ENCODE measurements at regions not wholly inside any gene's neighbourhood (a gene's known extent, or its start where the extent isn't known, plus 50 kb on each side); places are given as distances from the start of the nearest gene placed in this dataset.

- Mint-ChIP-seq H3K27ac (no peak overlapping the region), H3K4me3 (no peak overlapping the region), H3K4me1 (no peaks in the 10 kb centered on the region), H3K27me3 (no peaks in the 10 kb centered on the region), H3K36me3 (no peaks in the 10 kb centered on the region), H3K9me3 (no peaks in the 10 kb centered on the region)
- POLR2A ChIA-PET: no interaction called here
- DNase-seq (no peak), ATAC-seq (ENCODE audit: low read depth) (no peak)
Observed at GRCh38 chr4:187613089-187613839, 382.3 kb upstream of the ZFP42 start.

GRCh38 chr4:187615972-187616371, 379.6 kb upstream of the ZFP42 start:
- POLR2A ChIA-PET: no interaction called here
- ATAC-seq (ENCODE audit: low read depth): no peak
- Mint-ChIP-seq H3K4me1 (no peaks in the 10 kb centered on the region), H3K27me3 (no peaks in the 10 kb centered on the region), H3K36me3 (no peaks in the 10 kb centered on the region), H3K4me3 (no peak overlapping the region), H3K27ac (no peak overlapping the region), H3K9me3 (no peaks in the 10 kb centered on the region)
- no peak for DNase-seq

GRCh38 chr4:187617113-187617512, 378.5 kb upstream of the ZFP42 start:
- POLR2A ChIA-PET: no interaction called here
- no peak for DNase-seq
- H3K27me3 Mint-ChIP-seq: no peaks in the 10 kb centered on the region
- no peaks in the 10 kb centered on the region for H3K9me3 Mint-ChIP-seq
- no peaks in the 10 kb centered on the region for H3K4me1 Mint-ChIP-seq
- no peak overlapping the region for H3K4me3 Mint-ChIP-seq
- ATAC-seq (ENCODE audit: low read depth): no peak
- H3K36me3 Mint-ChIP-seq: no peaks in the 10 kb centered on the region
- H3K27ac Mint-ChIP-seq: no peak overlapping the region

- H3K9me3 Mint-ChIP-seq: peaks cover 4% of the 10 kb centered on the region
- H3K4me3 Mint-ChIP-seq: no peak overlapping the region
- no peaks in the 10 kb centered on the region for H3K4me1 Mint-ChIP-seq
- no peak for DNase-seq
- no peak for ATAC-seq (ENCODE audit: low read depth)
- no peak overlapping the region for H3K27ac Mint-ChIP-seq
- POLR2A ChIA-PET: no interaction called here
- no peaks in the 10 kb centered on the region for H3K27me3 Mint-ChIP-seq
- no peaks in the 10 kb centered on the region for H3K36me3 Mint-ChIP-seq
Observed at GRCh38 chr4:187618701-187619281, 376.8 kb upstream of the ZFP42 start.

- POLR2A ChIA-PET: no interaction called here
- Mint-ChIP-seq H3K4me3 (no peak overlapping the region), H3K27ac (no peak overlapping the region), H3K36me3 (no peaks in the 10 kb centered on the region), H3K27me3 (no peaks in the 10 kb centered on the region), H3K4me1 (no peaks in the 10 kb centered on the region), H3K9me3 (peaks cover 4% of the 10 kb centered on the region)
- DNase-seq (no peak), ATAC-seq (ENCODE audit: low read depth) (no peak)
Observed at GRCh38 chr4:187619319-187619718, 376.3 kb upstream of the ZFP42 start.

- Mint-ChIP-seq H3K4me1 (no peaks in the 10 kb centered on the region), H3K9me3 (peaks cover 4% of the 10 kb centered on the region)
- ATAC-seq (ENCODE audit: low read depth): no peak
Observed at GRCh38 chr4:187632260-187632995, 363.1 kb upstream of the ZFP42 start.

GRCh38 chr4:187633245-187633644, 362.3 kb upstream of the ZFP42 start:
- H3K27ac Mint-ChIP-seq: no peak overlapping the region
- no peak overlapping the region for H3K4me3 Mint-ChIP-seq
- DNase-seq: no peak
- no peak for ATAC-seq (ENCODE audit: low read depth)
- H3K9me3 Mint-ChIP-seq: peaks cover 4% of the 10 kb centered on the region
- H3K4me1 Mint-ChIP-seq: no peaks in the 10 kb centered on the region
- no peaks in the 10 kb centered on the region for H3K27me3 Mint-ChIP-seq
- POLR2A ChIA-PET: no interaction called here
- no peaks in the 10 kb centered on the region for H3K36me3 Mint-ChIP-seq

More at GRCh38 chr4:187632260-187632995, 363.1 kb upstream of the ZFP42 start:
- Mint-ChIP-seq H3K27ac (no peak overlapping the region), H3K36me3 (no peaks in the 10 kb centered on the region), H3K4me3 (no peak overlapping the region), H3K27me3 (no peaks in the 10 kb centered on the region)
- DNase-seq: no peak
- POLR2A ChIA-PET: no interaction called here

- POLR2A ChIA-PET: no interaction called here
- ATAC-seq (ENCODE audit: low read depth) (no peak), DNase-seq (no peak)
- Mint-ChIP-seq H3K27ac (no peak overlapping the region), H3K4me1 (no peaks in the 10 kb centered on the region), H3K9me3 (peaks cover 3% of the 10 kb centered on the region), H3K27me3 (no peaks in the 10 kb centered on the region), H3K4me3 (no peak overlapping the region), H3K36me3 (no peaks in the 10 kb centered on the region)
Observed at GRCh38 chr4:187656959-187657358, 338.6 kb upstream of the ZFP42 start.

GRCh38 chr4:187663076-187663475, 332.5 kb upstream of the ZFP42 start:
- POLR2A ChIA-PET: no interaction called here
- DNase-seq (no peak), ATAC-seq (ENCODE audit: low read depth) (no peak)
- no peaks in the 10 kb centered on the region for H3K4me1 Mint-ChIP-seq
- H3K36me3 Mint-ChIP-seq: no peaks in the 10 kb centered on the region
- H3K27ac Mint-ChIP-seq: no peak overlapping the region
- no peak overlapping the region for H3K4me3 Mint-ChIP-seq
- H3K9me3 Mint-ChIP-seq: peaks cover 4% of the 10 kb centered on the region
- H3K27me3 Mint-ChIP-seq: no peaks in the 10 kb centered on the region

- Mint-ChIP-seq H3K36me3 (no peaks in the 10 kb centered on the region), H3K4me3 (no peak overlapping the region), H3K27me3 (no peaks in the 10 kb centered on the region), H3K4me1 (no peaks in the 10 kb centered on the region), H3K27ac (no peak overlapping the region), H3K9me3 (peaks cover 4% of the 10 kb centered on the region)
- no peak for DNase-seq
- POLR2A ChIA-PET: no interaction called here
- no peak for ATAC-seq (ENCODE audit: low read depth)
Observed at GRCh38 chr4:187664011-187664410, 331.6 kb upstream of the ZFP42 start.

- Mint-ChIP-seq H3K4me3 (no peak overlapping the region), H3K9me3 (peaks cover 4% of the 10 kb centered on the region), H3K36me3 (no peaks in the 10 kb centered on the region), H3K27ac (no peak overlapping the region), H3K4me1 (no peaks in the 10 kb centered on the region), H3K27me3 (no peaks in the 10 kb centered on the region)
- ATAC-seq (ENCODE audit: low read depth) (no peak), DNase-seq (no peak)
- POLR2A ChIA-PET: no interaction called here
Observed at GRCh38 chr4:187665086-187665485, 330.5 kb upstream of the ZFP42 start.

GRCh38 chr4:187666034-187666433, 329.5 kb upstream of the ZFP42 start:
- H3K36me3 Mint-ChIP-seq: no peaks in the 10 kb centered on the region
- no peaks in the 10 kb centered on the region for H3K4me1 Mint-ChIP-seq
- H3K9me3 Mint-ChIP-seq: peaks cover 7% of the 10 kb centered on the region
- no peak overlapping the region for H3K27ac Mint-ChIP-seq
- POLR2A ChIA-PET: no interaction called here
- H3K4me3 Mint-ChIP-seq: no peak overlapping the region
- ATAC-seq (ENCODE audit: low read depth) (no peak), DNase-seq (no peak)
- no peaks in the 10 kb centered on the region for H3K27me3 Mint-ChIP-seq

- DNase-seq (no peak), ATAC-seq (ENCODE audit: low read depth) (no peak)
- Mint-ChIP-seq H3K27ac (no peak overlapping the region), H3K4me3 (no peak overlapping the region), H3K36me3 (no peaks in the 10 kb centered on the region), H3K27me3 (no peaks in the 10 kb centered on the region), H3K4me1 (no peaks in the 10 kb centered on the region), H3K9me3 (peaks cover 6% of the 10 kb centered on the region)
- POLR2A ChIA-PET: no interaction called here
Observed at GRCh38 chr4:187666697-187667494, 328.7 kb upstream of the ZFP42 start.

Measured in activated naive CD8-positive, alpha-beta T cell treated with anti-CD3 and anti-CD28 coated beads, Interleukin-2, amount 10 ng/mL, durations not matched to agents 7 days and 5 days (primary cell).